ENCODE measurements at regions not wholly inside any gene's neighbourhood (a gene's known extent, or its start where the extent isn't known, plus 50 kb on each side); places are given as distances from the start of the nearest gene placed in this dataset.
"Not testable (repeated sequence)": the region's sequence is repeated elsewhere in the genome, so short reads cannot be mapped to it uniquely, and the experiment has no call there.

- no peaks in the 10 kb centered on the region for H3K4me1 ChIP-seq
- ATAC-seq: no peak
- H3K4me3 ChIP-seq: no peak overlapping the region
Measured at GRCh38 chrX:40912166-40912565, 173.1 kb upstream of the USP9X start.

GRCh38 chrX:40912576-40912975 is 172.7 kb upstream of the USP9X start:
- no peaks in the 10 kb centered on the region for H3K36me3 ChIP-seq
- TF ChIP-seq CTCF (IDR thresholded peaks at IDR 0.05): no peak
- no peak for DNase-seq
- ATAC-seq: peak in 1 of 8 donors; percentile 13
- no peaks in the 10 kb centered on the region for H3K9me3 ChIP-seq
- no peaks in the 10 kb centered on the region for H3K4me1 ChIP-seq
- WGBS, 2 donors: 66 to 71% methylated on average over 4 of the region's 4 CpGs
- H3K27ac ChIP-seq: no peak overlapping the region
- H3K27me3 ChIP-seq: peaks cover 0 to 25% (median 0%) of the 10 kb centered on the region in 7 donors
- intact Hi-C loops (cut with DNase I): no loop called here
- no peak overlapping the region for H3K4me3 ChIP-seq

More at GRCh38 chrX:40912166-40912565, 173.1 kb upstream of the USP9X start:
- H3K36me3 ChIP-seq: no peaks in the 10 kb centered on the region
- H3K27me3 ChIP-seq: peaks cover 0 to 25% (median 0%) of the 10 kb centered on the region in 7 donors
- no peak for DNase-seq
- no peak for TF ChIP-seq CTCF (IDR thresholded peaks at IDR 0.05)
- H3K27ac ChIP-seq: no peak overlapping the region
- WGBS, 2 donors: 70 to 79% methylated on average over 4 of the region's 4 CpGs
- intact Hi-C loops (cut with DNase I): no loop called here
- H3K9me3 ChIP-seq: no peaks in the 10 kb centered on the region

GRCh38 chrX:40920351-40920750 is 164.9 kb upstream of the USP9X start:
- ATAC-seq: no peak
- peaks cover 0 to 22% (median 3%) of the 10 kb centered on the region in 11 donors for H3K9me3 ChIP-seq
- no peaks in the 10 kb centered on the region for H3K36me3 ChIP-seq
- intact Hi-C loops (cut with DNase I): no loop called here
- H3K27ac ChIP-seq: no peak overlapping the region
- no peaks in the 10 kb centered on the region for H3K4me1 ChIP-seq
- H3K27me3 ChIP-seq: peaks cover 0 to 15% (median 0%) of the 10 kb centered on the region in 7 donors
- no peak for TF ChIP-seq CTCF (IDR thresholded peaks at IDR 0.05)
- no peak overlapping the region for H3K4me3 ChIP-seq
- DNase-seq: no peak
- WGBS, 2 donors: 90 to 96% methylated on average over 4 of the region's 4 CpGs

GRCh38 chrX:40922307-40922706 is 162.9 kb upstream of the USP9X start:
- Histone ChIP-seq H3K4me3 (no peak overlapping the region), H3K27me3 (peaks cover 0 to 8% (median 0%) of the 10 kb centered on the region in 7 donors), H3K27ac (no peak overlapping the region), H3K9me3 (peaks cover 0 to 25% (median 3%) of the 10 kb centered on the region in 11 donors), H3K4me1 (no peaks in the 10 kb centered on the region), H3K36me3 (no peaks in the 10 kb centered on the region)
- no peak for DNase-seq
- peak in 2 of 9 donors; percentile 15 to 21 for TF ChIP-seq CTCF (IDR thresholded peaks at IDR 0.05)
- ATAC-seq: no peak
- 44 to 51% methylated on average over 7 of the region's 7 CpGs for WGBS, 2 donors
- intact Hi-C loops (cut with DNase I): no loop called here

- intact Hi-C loops (cut with DNase I); H3K27ac ChIP-seq: not testable (repeated sequence)
- 100% methylated on average over 1 of the region's 1 CpG for WGBS, 2 donors
Measured at GRCh38 chrX:40926739-40927427, 158.4 kb upstream of the USP9X start.

More at GRCh38 chrX:40926739-40927427, 158.4 kb upstream of the USP9X start:
- H3K36me3 ChIP-seq, H3K4me3 ChIP-seq, H3K27me3 ChIP-seq, DNase-seq, ATAC-seq, H3K4me1 ChIP-seq: not testable (repeated sequence)
- peaks cover 0 to 23% (median 0%) of the 10 kb centered on the region in 11 donors for H3K9me3 ChIP-seq

Measured in heart right ventricle (tissue), 16 donors.